ENCODE measurements at regions not wholly inside any gene's neighbourhood (a gene's known extent, or its start where the extent isn't known, plus 50 kb on each side); places are given as distances from the start of the nearest gene placed in this dataset.

DNA sequence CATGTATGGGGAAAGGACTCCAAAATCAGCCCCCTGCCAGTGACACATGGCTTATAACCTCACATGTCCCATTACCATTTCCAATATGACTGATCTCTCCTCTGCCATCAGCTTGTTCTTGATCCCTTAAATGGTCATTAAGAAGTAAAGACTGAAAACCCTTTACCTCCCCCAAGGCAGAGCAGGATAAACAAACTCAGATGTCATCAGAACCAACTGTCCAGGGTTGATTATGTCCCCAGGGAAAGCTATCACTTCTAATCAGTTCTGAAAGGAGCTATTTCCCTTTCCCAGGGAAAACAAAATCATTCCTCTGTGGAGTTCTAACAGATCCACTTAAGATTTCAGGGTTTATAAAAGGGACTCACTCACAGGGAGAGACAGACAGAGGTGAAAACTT, 350.9 kb downstream of the SUCLA2 start:
- H3K27ac Mint-ChIP-seq = no peak overlapping the region
- no peak overlapping the region for H3K4me3 Mint-ChIP-seq
- no peaks in the 10 kb centered on the region for H3K4me1 Mint-ChIP-seq
- H3K27me3 Mint-ChIP-seq = peaks cover 4% of the 10 kb centered on the region
- no peak for ATAC-seq (replicated peaks)
- no peaks in the 10 kb centered on the region for H3K9me3 Mint-ChIP-seq
- no peaks in the 10 kb centered on the region for H3K36me3 Mint-ChIP-seq (ENCODE audit: low read depth)

DNA sequence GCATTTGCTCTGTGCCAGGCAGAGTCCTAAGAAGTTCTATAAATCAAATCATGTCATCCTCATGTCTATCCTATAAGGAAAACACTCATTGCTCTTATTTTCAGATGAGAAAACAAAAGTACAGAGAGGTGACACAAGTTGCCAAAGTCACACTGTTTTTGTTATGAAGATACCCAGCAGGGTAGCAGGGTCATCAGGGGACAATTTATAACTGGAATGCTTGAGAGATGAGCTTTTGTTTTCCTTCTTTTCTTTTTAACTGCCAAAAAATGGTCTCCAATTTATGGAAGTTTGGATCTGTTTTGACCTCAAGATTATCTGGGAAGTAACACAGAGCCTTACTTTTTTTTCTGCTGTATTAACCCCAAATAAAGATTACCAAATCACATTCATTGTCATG, 354.1 kb downstream of the SUCLA2 start:
- no peaks in the 10 kb centered on the region for H3K4me1 Mint-ChIP-seq
- H3K27ac Mint-ChIP-seq = no peak overlapping the region
- no peaks in the 10 kb centered on the region for H3K27me3 Mint-ChIP-seq
- no peak for ATAC-seq (replicated peaks)
- no peaks in the 10 kb centered on the region for H3K36me3 Mint-ChIP-seq (ENCODE audit: low read depth)
- no peaks in the 10 kb centered on the region for H3K9me3 Mint-ChIP-seq
- no peak overlapping the region for H3K4me3 Mint-ChIP-seq

DNA sequence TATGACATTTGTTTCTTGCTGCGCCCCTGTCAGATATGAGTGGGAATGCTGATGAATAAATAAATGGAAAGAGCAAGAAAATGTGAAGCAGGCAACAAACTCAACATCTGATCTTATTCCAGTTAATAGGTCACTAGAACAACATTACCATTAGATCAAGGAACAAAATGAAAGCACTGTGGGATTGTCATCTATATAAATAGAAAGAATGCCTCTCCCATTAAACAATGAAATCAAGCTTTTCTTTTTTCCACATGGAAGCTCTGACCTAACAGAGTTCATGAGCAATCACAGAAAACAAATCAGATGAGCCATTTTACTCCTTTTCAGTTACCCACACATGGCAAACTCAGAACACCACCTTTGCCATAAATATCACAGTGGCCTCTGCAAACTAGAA, 354.8 kb downstream of the SUCLA2 start:
- Mint-ChIP-seq H3K9me3 (no peaks in the 10 kb centered on the region), H3K27me3 (no peaks in the 10 kb centered on the region), H3K4me1 (no peaks in the 10 kb centered on the region), H3K4me3 (no peak overlapping the region), H3K27ac (no peak overlapping the region), H3K36me3 (ENCODE audit: low read depth) (no peaks in the 10 kb centered on the region)
- ATAC-seq (replicated peaks) = no peak

DNA sequence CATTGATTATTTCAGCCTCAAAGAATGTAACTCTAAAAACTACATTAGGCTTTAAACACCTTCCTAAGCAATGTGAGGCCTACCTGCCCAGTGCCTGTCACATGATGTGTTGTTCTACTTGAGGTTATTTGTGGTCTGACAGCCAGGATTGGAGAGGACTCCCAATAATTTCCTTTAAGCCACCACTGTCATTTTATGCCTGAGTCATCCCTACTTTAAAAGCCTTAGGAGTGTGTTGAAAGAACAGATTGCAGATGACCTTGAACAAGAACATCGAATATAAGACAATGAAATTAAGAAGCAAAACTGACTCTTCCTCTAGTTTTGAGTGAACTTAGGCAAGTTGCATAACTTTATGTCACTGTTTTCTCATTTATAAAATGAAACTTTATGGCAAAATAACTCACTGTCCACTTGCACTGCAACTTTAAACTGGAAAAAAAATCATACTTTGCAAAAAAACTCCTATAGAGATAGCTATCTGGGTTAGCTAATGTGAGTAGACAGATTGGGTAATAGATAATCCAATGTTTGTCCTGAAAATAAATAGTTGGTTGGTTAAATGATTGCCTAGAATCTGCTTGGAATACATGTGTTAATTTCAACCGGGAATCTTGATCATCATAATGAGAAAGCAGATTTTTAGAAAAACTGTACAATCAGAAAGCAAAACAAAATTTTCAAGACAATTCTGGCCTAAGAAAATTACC, 361.2 kb downstream of the SUCLA2 start:
- Mint-ChIP-seq H3K36me3 (ENCODE audit: low read depth) (no peaks in the 10 kb centered on the region), H3K9me3 (peaks cover 21% of the 10 kb centered on the region), H3K4me1 (no peaks in the 10 kb centered on the region), H3K27ac (no peak overlapping the region), H3K27me3 (peaks cover 8% of the 10 kb centered on the region), H3K4me3 (no peak overlapping the region)
- ATAC-seq (replicated peaks) = no peak

DNA sequence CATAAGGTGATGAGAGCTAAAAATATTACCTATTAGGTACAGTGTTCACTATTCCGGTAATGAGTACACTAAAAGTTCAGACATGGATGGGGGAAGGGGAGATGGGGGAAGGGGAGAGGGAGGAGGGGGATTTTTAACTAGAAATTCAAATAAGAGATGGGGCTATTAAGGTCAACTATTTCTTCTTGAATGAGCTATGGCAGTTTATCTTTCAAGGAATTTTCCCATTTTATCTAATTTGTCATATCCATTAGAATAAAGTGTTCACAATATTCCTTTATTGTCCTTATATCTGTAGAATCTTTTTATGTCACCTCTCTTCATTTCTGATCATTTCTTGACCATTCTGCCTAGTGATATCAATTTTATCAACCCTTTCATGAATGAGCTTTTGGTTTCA, 362.4 kb downstream of the SUCLA2 start:
- no peak overlapping the region for H3K4me3 Mint-ChIP-seq
- peaks cover 9% of the 10 kb centered on the region for H3K27me3 Mint-ChIP-seq
- H3K36me3 Mint-ChIP-seq (ENCODE audit: low read depth) = no peaks in the 10 kb centered on the region
- no peak overlapping the region for H3K27ac Mint-ChIP-seq
- peaks cover 29% of the 10 kb centered on the region for H3K9me3 Mint-ChIP-seq
- H3K4me1 Mint-ChIP-seq = no peaks in the 10 kb centered on the region
- ATAC-seq (replicated peaks) = no peak

DNA sequence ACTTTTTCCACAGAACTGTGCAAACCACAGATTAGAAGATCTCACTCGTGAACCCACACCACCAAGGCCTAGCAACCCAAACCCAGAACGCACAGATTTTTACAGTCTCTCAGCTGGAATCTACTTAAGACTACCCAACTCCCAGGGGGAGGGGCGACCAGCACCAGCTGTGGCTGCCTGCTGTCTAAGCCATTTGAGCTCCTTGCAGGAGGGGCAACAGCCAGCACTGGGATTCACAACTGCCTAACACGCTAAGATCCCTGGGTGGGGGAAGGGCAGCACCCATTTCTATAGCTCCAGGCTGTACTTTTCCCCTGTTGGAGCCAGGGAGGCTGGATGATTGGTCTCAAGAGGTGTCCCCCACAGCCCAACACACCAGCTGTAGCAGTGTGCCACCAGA, 368.8 kb downstream of the SUCLA2 start:
- Mint-ChIP-seq H3K4me1 (no peaks in the 10 kb centered on the region), H3K27ac (no peak overlapping the region), H3K4me3 (no peak overlapping the region), H3K36me3 (ENCODE audit: low read depth) (no peaks in the 10 kb centered on the region), H3K27me3 (peaks cover 9% of the 10 kb centered on the region), H3K9me3 (peaks cover 34% of the 10 kb centered on the region)
- no peak for ATAC-seq (replicated peaks)

DNA sequence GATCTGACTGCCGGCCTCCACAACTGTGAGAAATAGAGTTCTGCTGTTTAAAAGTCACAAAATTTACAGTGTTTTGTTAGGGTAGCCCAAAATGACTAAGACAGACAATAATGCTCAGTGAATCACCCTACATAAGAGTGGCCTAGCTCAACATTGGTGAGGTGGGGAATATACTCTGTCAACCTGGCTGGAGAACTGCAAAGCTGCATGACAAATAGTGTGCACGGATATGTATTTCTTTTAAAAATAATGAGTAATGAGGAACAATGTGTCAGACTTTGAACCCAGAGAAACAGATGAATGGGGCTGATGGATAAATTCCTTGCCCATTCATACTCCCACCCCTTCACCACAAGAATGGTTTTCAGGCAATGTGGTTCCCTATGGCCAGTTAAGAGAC, 372.4 kb downstream of the SUCLA2 start:
- H3K27ac Mint-ChIP-seq = no peak overlapping the region
- H3K4me1 Mint-ChIP-seq = no peaks in the 10 kb centered on the region
- H3K4me3 Mint-ChIP-seq = no peak overlapping the region
- no peak for ATAC-seq (replicated peaks)
- H3K36me3 Mint-ChIP-seq (ENCODE audit: low read depth) = no peaks in the 10 kb centered on the region
- peaks cover 5% of the 10 kb centered on the region for H3K9me3 Mint-ChIP-seq
- peaks cover 5% of the 10 kb centered on the region for H3K27me3 Mint-ChIP-seq

DNA sequence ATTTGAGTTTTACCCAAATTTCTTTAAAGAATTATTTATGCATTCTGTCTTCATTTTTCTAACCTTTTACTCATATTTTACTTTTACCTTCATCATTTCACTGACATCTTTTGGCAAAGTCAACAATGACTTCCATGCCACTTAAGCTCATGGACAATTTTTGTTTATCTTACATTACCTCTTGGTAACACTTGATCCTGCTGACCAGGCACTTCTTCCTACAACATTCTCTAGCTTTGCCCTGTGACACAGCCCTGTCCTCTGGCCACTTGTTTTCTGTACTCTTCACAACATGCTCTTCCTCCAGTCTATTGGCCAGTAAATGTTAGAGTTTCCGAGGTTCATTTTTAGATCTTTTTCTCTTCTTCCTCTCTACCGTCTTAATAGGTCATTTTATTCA, 377.2 kb downstream of the SUCLA2 start:
- H3K27ac Mint-ChIP-seq = no peak overlapping the region
- H3K9me3 Mint-ChIP-seq = peaks cover 2% of the 10 kb centered on the region
- H3K4me3 Mint-ChIP-seq = no peak overlapping the region
- peaks cover 10% of the 10 kb centered on the region for H3K27me3 Mint-ChIP-seq
- ATAC-seq (replicated peaks) = no peak
- no peaks in the 10 kb centered on the region for H3K36me3 Mint-ChIP-seq (ENCODE audit: low read depth)
- no peaks in the 10 kb centered on the region for H3K4me1 Mint-ChIP-seq

DNA sequence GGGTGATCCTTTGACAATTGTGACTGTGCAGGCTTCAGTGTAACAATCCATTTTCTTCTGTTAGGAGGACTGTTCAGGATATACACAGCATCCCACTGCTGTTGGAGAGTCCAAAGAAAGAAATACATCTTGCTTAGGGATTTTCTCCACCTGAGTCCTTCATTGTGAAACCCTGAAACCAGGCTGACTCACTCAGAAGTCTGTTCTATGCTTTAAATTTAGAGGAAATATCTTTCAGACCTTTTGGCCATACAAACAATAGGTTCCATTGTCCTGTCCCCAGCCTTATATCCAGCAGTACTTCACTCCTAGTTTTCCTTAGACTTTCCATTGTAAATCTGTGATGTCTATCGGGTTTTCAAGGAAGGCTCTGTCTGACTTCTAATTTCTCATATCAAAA, 379.1 kb downstream of the SUCLA2 start:
- H3K27ac Mint-ChIP-seq = no peak overlapping the region
- H3K9me3 Mint-ChIP-seq = peaks cover 4% of the 10 kb centered on the region
- ATAC-seq (replicated peaks) = no peak
- no peaks in the 10 kb centered on the region for H3K36me3 Mint-ChIP-seq (ENCODE audit: low read depth)
- H3K27me3 Mint-ChIP-seq = peaks cover 12% of the 10 kb centered on the region
- H3K4me3 Mint-ChIP-seq = no peak overlapping the region
- H3K4me1 Mint-ChIP-seq = no peaks in the 10 kb centered on the region

DNA sequence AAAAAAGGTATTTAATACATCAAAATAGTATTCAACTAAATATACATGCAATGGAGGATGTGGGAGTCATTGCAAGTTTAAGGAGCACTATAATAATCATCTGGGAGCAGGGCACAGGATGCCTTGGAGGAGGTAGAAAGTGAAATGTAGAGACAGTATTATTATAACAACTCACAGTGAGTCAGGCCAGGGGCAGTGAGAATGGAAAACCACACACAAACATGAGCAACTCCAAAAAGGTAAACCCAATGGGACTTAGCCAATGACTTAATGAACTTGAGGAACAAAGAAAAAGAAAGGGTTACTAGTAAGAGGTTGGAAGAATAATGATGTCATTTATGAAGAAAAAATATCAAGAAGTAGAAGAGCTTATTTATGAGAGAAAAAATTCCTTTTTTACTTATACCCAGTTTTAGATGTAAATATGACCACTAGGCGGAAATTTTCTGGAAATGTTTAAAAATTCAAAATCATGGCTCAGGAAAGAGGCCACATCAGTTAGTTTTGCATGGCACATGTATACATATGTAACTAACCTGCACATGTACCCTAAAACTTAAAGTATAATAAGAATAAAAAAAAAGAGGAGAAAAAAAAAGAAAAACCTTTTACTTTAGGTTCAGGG, 389.3 kb downstream of the SUCLA2 start:
- H3K27me3 Mint-ChIP-seq = no peaks in the 10 kb centered on the region
- H3K36me3 Mint-ChIP-seq (ENCODE audit: low read depth) = no peaks in the 10 kb centered on the region
- ATAC-seq (replicated peaks) = no peak
- no peaks in the 10 kb centered on the region for H3K4me1 Mint-ChIP-seq
- no peak overlapping the region for H3K4me3 Mint-ChIP-seq
- H3K9me3 Mint-ChIP-seq = peaks cover 4% of the 10 kb centered on the region
- no peak overlapping the region for H3K27ac Mint-ChIP-seq

DNA sequence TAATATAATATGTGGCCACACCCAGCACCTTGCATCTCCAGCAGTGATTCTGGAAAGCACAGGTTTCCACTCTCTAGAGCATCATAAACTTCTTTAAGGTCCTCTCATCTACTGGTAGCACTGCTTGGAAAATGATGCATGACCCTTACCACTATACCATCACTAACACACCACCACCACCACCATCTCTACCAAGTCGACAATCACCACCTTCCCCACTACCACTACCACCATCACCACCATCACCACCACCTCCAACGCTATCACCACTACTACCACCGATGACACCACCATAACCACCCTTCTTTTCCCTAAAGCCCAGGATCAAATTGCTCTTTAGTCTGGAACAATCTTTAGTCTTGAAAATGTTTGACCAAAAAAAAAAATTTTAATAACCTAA, 390.4 kb downstream of the SUCLA2 start:
- ATAC-seq (replicated peaks) = no peak
- no peak overlapping the region for H3K27ac Mint-ChIP-seq
- no peak overlapping the region for H3K4me3 Mint-ChIP-seq
- peaks cover 4% of the 10 kb centered on the region for H3K9me3 Mint-ChIP-seq
- H3K36me3 Mint-ChIP-seq (ENCODE audit: low read depth) = no peaks in the 10 kb centered on the region
- no peaks in the 10 kb centered on the region for H3K27me3 Mint-ChIP-seq
- H3K4me1 Mint-ChIP-seq = no peaks in the 10 kb centered on the region

DNA sequence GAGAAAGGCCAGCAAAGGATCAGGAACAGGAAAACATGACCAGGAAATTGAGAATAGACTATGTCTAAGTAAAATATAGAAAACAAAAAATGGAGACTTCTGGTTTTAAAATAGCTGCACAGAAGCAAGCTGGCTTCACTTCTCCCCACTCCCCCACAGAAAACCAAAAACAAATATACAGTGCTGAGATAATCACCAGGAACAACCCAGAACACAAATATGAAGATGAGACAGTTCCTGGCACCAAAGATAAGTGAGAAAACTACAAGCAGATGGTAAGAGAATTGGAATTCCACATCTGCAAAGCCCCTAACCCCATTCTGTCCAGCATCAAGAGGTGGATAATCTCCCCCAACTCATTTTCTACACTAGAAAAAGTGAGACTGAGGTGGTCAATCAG, 397.7 kb downstream of the SUCLA2 start:
- H3K4me3 Mint-ChIP-seq = no peak overlapping the region
- H3K9me3 Mint-ChIP-seq = peaks cover 14% of the 10 kb centered on the region
- H3K4me1 Mint-ChIP-seq = no peaks in the 10 kb centered on the region
- H3K27ac Mint-ChIP-seq = no peak overlapping the region
- no peaks in the 10 kb centered on the region for H3K36me3 Mint-ChIP-seq (ENCODE audit: low read depth)
- H3K27me3 Mint-ChIP-seq = peaks cover 3% of the 10 kb centered on the region
- ATAC-seq (replicated peaks) = no peak

DNA sequence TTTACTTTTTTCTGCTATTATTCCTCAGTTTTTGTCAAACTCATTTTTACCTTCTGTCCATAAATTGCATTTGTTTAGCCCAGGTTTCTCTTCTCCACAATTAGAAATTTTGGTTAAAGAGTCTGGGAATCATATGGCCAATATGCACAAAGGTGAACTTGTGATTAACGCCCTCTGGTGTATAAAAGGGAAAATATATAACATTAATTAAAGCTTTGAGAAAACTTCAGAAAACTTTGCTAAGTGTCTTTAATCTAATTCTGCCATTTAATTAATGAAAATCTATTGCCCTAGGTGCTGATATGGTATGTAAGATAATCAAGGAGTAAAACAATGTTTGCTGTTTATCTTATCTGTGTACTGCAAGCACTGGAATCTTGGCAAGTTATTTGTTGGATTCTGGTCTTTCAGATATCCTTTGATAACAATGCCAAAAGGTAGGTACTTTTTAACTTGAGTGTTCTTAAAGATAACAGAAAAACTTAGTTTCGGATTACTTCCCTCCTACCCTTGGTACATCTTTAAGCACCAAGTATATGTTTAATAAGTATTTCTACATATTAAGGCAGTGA, 402.6 kb downstream of the SUCLA2 start:
- no peak overlapping the region for H3K4me3 Mint-ChIP-seq
- ATAC-seq (replicated peaks) = no peak
- H3K27ac Mint-ChIP-seq = no peak overlapping the region
- H3K36me3 Mint-ChIP-seq (ENCODE audit: low read depth) = no peaks in the 10 kb centered on the region
- H3K4me1 Mint-ChIP-seq = no peaks in the 10 kb centered on the region
- H3K27me3 Mint-ChIP-seq = peaks cover 3% of the 10 kb centered on the region
- peaks cover 11% of the 10 kb centered on the region for H3K9me3 Mint-ChIP-seq

DNA sequence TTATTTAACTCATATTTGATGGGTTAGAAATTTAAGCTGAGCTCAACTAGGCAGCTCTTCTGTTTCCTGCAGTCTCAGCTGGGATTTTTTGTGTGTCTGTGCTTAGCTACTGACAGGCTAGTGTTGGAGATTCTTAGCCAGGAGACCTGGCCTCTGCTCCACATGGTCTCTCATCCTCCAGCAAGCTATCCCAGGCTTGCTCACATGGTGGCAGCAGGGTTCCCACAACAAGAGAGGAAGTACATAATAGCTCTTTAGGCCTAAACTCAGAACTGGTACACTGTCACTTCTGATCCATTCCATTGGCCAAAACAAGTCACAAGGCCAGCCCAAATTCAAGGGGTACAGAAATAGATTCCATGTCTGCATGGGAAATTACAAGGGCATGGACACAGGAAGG, 406.2 kb downstream of the SUCLA2 start:
- ATAC-seq (replicated peaks) = no peak
- H3K4me3 Mint-ChIP-seq = no peak overlapping the region
- H3K36me3 Mint-ChIP-seq (ENCODE audit: low read depth) = no peaks in the 10 kb centered on the region
- H3K27ac Mint-ChIP-seq = no peak overlapping the region
- H3K9me3 Mint-ChIP-seq = peaks cover 10% of the 10 kb centered on the region
- H3K4me1 Mint-ChIP-seq = no peaks in the 10 kb centered on the region
- H3K27me3 Mint-ChIP-seq = peaks cover 3% of the 10 kb centered on the region

DNA sequence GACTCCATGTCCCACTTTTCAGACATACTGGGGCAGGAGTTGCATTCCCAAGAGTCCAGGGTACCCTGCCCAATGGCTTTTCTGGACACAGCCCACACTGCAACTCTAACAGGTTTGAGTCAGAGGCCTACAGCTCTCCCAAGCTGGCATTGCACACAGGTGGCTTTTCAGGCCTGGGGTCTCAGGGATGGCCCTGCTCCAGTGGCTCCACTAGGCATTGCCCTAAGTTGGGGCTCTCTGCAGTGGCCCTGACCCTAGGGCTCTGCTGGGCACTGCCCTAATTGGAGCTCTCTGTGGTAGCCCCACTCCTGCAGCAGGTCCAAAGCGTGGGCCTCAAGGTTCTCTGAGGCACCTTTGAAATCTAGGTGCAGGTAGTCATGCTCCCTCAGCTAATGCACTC, 408.8 kb downstream of the SUCLA2 start:
- H3K36me3 Mint-ChIP-seq (ENCODE audit: low read depth) = no peaks in the 10 kb centered on the region
- H3K4me1 Mint-ChIP-seq = no peaks in the 10 kb centered on the region
- H3K4me3 Mint-ChIP-seq = no peak overlapping the region
- no peak overlapping the region for H3K27ac Mint-ChIP-seq
- H3K27me3 Mint-ChIP-seq = no peaks in the 10 kb centered on the region
- H3K9me3 Mint-ChIP-seq = peaks cover 10% of the 10 kb centered on the region
- ATAC-seq (replicated peaks) = no peak
